Tibial nerve (tissue), 3 donors: ENCODE measurements at regions not wholly inside any gene's neighbourhood (a gene's known extent, or its start where the extent isn't known, plus 50 kb on each side); places are given as distances from the start of the nearest gene placed in this dataset.

Experiments
- CTCF ChIP-seq, 5 experiments: fragments of 200-600 bp in 3 of 5; fragments of 450-650 bp in 2 of 5; sonication (generic) in 3 of 5; IDR thresholded peaks; one replicate each; pipeline ENCODE4 v1.5.1; 2016 to 2019; ENCODE audit warnings: antibody characterized with exemption in 5 of 5, mild to moderate bottlenecking in 3 of 5, moderate library complexity in 2 of 5
- POLR2A ChIP-seq, 2 donors: fragments of 450-650 bp; IDR thresholded peaks; one replicate each; pipeline ENCODE4 v1.6.1; 2017; ENCODE audit warnings: antibody characterized with exemption in 2 of 2, mild to moderate bottlenecking in 2 of 2, moderate library complexity in 2 of 2

DNA sequence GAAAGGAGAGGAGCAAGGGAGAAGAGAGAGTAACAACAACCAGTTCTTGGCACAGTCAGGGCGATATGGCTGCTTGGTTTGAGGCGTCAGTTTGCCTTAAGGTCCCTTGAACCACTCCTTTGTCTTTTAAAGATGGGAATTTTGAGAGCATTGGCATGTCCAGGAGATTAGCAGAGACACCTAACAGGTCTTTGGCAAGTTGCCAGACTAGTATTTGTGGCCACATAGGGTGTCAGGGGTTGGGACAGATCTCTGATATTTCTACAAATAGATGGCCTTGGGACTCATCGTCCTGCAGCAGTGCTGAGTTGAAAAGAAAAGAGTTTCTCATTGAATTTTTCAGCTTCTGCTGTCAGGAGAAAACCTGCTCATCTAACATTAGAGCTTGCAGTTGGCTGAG lies 55.3 kb upstream of the KCND3 start:
- TF ChIP-seq CTCF (IDR thresholded peaks at IDR 0.05) = no peak
- TF ChIP-seq POLR2A (IDR thresholded peaks at IDR 0.05) = no peak
